ENCODE measurements at regions not wholly inside any gene's neighbourhood (a gene's known extent, or its start where the extent isn't known, plus 50 kb on each side); places are given as distances from the start of the nearest gene placed in this dataset.
A peak's percentile ranks its signal among the peaks of the same experiment; 100 is the strongest.

DNA sequence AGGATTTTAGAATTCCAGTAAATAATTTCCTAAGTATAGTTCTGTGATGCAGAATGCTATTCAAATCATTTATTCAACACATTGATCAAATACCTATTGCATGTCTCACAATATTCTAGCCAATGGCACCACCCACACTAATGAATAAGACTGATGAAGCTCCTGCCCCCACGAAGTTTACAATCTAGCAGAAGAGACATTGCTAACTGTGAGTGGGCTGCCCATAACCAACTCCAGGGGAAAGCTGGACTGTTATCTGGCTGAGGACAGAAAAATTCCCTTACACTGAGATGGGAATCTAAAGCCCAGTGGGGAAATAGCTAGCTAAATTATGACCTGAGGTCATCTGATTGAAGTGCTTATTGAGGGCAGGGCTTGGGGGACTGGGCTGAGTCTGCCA lies 128.8 kb upstream of the LYZL2 start:
- no peak overlapping the region for H3K4me3 ChIP-seq (ENCODE audit: low read depth, low read length)
- TF ChIP-seq, protein P1, sequence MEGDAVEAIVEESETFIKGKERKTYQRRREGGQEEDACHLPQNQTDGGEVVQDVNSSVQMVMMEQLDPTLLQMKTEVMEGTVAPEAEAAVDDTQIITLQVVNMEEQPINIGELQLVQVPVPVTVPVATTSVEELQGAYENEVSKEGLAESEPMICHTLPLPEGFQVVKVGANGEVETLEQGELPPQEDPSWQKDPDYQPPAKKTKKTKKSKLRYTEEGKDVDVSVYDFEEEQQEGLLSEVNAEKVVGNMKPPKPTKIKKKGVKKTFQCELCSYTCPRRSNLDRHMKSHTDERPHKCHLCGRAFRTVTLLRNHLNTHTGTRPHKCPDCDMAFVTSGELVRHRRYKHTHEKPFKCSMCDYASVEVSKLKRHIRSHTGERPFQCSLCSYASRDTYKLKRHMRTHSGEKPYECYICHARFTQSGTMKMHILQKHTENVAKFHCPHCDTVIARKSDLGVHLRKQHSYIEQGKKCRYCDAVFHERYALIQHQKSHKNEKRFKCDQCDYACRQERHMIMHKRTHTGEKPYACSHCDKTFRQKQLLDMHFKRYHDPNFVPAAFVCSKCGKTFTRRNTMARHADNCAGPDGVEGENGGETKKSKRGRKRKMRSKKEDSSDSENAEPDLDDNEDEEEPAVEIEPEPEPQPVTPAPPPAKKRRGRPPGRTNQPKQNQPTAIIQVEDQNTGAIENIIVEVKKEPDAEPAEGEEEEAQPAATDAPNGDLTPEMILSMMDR (IDR thresholded peaks at IDR 0.05; ENCODE audit: insufficient read depth, low read depth, low read length) = no peak
- POLR2A ChIA-PET = no interaction called here
- H3K27me3 ChIP-seq (ENCODE audit: control insufficient read depth, insufficient read depth, low read length) = no peaks in the 10 kb centered on the region
- H3K36me3 ChIP-seq (ENCODE audit: control insufficient read depth, insufficient read depth, low read length) = no peaks in the 10 kb centered on the region
- no peak for DNase-seq (ENCODE audit: low read depth)
- CTCF ChIA-PET = interaction anchor here (1.2 to 1.7 kb wide), 2 partner anchors 10 to 16 kb away, joined by 3 to 4 read pairs; no protein-coding TSS in a partner anchor

DNA sequence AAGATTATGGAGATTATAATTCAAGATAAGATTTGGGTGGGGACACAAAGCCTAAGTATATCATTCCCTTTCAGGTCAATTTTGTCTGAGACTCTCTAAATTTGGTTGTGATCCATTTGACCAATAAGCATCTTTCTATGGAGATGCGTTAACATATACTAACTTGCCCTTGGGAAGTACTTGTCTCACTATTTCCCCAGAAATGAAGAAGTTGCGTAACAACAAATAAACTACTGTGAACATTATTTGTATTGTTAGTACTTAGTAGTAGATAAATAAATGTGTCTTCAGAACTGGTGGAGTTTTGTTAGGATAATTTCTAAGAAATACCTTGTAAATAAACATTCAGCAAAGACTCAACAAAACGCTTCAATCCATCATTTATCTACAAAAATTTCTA lies 127.3 kb upstream of the LYZL2 start:
- POLR2A ChIA-PET = no interaction called here
- Histone ChIP-seq H3K27me3 (ENCODE audit: control insufficient read depth, insufficient read depth, low read length) (no peaks in the 10 kb centered on the region), H3K36me3 (ENCODE audit: control insufficient read depth, insufficient read depth, low read length) (no peaks in the 10 kb centered on the region), H3K4me3 (ENCODE audit: low read depth, low read length) (no peak overlapping the region)
- CTCF ChIA-PET = no interaction called here
- TF ChIP-seq, protein P1 (IDR thresholded peaks at IDR 0.05; ENCODE audit: insufficient read depth, low read depth, low read length) = no peak
- DNase-seq (ENCODE audit: low read depth) = no peak

DNA sequence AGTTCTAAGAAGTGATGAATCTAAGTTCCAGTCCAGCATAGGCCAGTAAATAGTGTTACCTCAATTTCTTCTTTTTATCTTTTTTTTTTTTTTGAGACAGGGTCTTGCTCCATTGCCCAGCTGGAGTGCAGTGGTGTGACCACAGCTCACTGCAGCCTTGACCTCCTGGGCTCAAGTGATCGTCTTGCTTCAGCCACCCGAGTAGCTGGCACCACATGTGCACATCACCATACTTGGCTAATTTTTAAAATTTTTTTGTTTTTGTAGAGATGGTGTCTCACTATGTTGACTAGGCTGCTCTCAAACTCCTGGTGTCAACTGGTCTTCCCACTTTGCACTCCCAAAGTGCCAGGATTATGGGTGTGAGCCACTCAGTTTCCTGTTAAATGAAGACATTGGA lies 126.6 kb upstream of the LYZL2 start:
- no peaks in the 10 kb centered on the region for H3K36me3 ChIP-seq (ENCODE audit: control insufficient read depth, insufficient read depth, low read length)
- H3K4me3 ChIP-seq (ENCODE audit: low read depth, low read length) = no peak overlapping the region
- POLR2A ChIA-PET = no interaction called here
- CTCF ChIA-PET = interaction anchor here (0.8 to 2.0 kb wide), 4 partner anchors 11 to 69 kb away, joined by 3 to 7 read pairs (median 4); no protein-coding TSS in a partner anchor
- no peaks in the 10 kb centered on the region for H3K27me3 ChIP-seq (ENCODE audit: control insufficient read depth, insufficient read depth, low read length)
- TF ChIP-seq, protein P1 (IDR thresholded peaks at IDR 0.05; ENCODE audit: insufficient read depth, low read depth, low read length) = no peak
- no peak for DNase-seq (ENCODE audit: low read depth)

DNA sequence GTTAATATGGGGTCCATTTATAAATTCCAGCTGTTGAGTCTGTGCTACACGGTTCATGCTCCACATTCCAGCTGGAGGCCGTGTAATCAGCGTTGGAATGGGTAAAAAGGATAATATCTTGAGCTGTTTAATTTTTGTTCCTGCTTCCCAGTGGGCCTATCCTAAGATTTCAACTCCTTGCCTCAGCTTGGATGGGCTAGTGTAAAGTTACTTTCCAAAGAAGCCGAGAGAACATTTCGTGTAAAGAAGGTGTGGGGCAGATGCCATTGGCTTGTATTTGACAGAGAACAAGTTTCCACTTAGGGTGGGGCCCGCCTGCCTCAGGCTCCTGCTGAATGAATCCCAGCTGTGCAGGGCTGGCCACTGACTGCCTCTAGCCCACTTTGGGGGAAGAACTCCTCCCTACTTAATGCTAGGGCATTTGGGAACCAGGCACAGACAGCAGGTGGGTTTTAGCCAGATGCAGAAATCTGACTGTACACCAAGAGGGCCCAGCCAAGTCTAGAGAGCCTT lies 125.9 kb upstream of the LYZL2 start:
- peak; percentile 87 for DNase-seq (ENCODE audit: low read depth)
- Histone ChIP-seq H3K36me3 (ENCODE audit: control insufficient read depth, insufficient read depth, low read length) (no peaks in the 10 kb centered on the region), H3K4me3 (ENCODE audit: low read depth, low read length) (no peak overlapping the region), H3K27me3 (ENCODE audit: control insufficient read depth, insufficient read depth, low read length) (no peaks in the 10 kb centered on the region)
- TF ChIP-seq, protein P1 (IDR thresholded peaks at IDR 0.05; ENCODE audit: insufficient read depth, low read depth, low read length) = no peak
- ChIA-PET CTCF (interaction anchor here (0.8 to 2.0 kb wide), 6 partner anchors 10 to 879 kb away, joined by 3 to 7 read pairs (median 3); no protein-coding TSS in a partner anchor), POLR2A (no interaction called here)

DNA sequence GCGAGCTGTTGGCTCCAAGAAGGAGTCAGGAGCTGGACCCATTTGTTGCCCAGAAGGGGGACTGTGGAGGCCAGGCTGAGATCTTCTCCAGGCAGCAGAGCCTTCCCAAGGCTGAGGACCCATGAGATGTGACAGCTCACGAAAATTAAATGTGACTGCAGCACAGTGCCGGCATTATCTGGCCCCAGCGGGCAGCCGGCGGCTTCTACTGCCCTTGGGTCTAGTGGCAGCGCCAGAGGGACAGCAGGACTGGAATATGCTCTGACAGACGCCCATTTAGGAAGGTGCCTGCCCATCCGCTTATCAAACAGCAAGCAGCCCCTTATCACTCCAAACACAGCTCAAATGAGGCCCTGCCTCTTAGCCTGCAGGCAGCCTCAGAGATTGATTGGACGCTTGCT lies 122.9 kb upstream of the LYZL2 start:
- CTCF ChIA-PET = interaction anchor here (0.6 to 2.0 kb wide), 21 partner anchors 12 to 1197 kb away, joined by 3 to 13 read pairs (median 3); no protein-coding TSS in a partner anchor
- no peak for DNase-seq (ENCODE audit: low read depth)

More for the DNA sequence above, 122.9 kb upstream of the LYZL2 start:
- Histone ChIP-seq H3K36me3 (ENCODE audit: control insufficient read depth, insufficient read depth, low read length) (no peaks in the 10 kb centered on the region), H3K27me3 (ENCODE audit: control insufficient read depth, insufficient read depth, low read length) (no peaks in the 10 kb centered on the region), H3K4me3 (ENCODE audit: low read depth, low read length) (no peak overlapping the region)
- TF ChIP-seq, protein P1 (IDR thresholded peaks at IDR 0.05; ENCODE audit: insufficient read depth, low read depth, low read length) = no peak
- POLR2A ChIA-PET = interaction anchor here (0.6 kb wide), 1 partner anchor 52 kb away, joined by 4 read pairs; no protein-coding TSS in a partner anchor
